Esophagus squamous epithelium (tissue), 5 donors: ENCODE measurements at regions not wholly inside any gene's neighbourhood (a gene's known extent, or its start where the extent isn't known, plus 50 kb on each side); places are given as distances from the start of the nearest gene placed in this dataset.

Experiments used
- DNase-seq: peaks from one replicate; lab custom pipeline; 2025; lab: John Stamatoyannopoulos, UW
- H3K27ac ChIP-seq, 4 donors: fragments of 200-600 bp; sonication (generic); one replicate each; pipeline ENCODE4 v1.5.1; 2016 to 2019; ENCODE audit warnings: mild to moderate bottlenecking in 1 of 4
- H3K27me3 ChIP-seq, 4 donors: fragments of 200-600 bp; sonication (generic); 1 replicate in 3 of 4; 2 replicates in 1 of 4; pipeline versions ENCODE4 v1.5.1 to v1.6.0; 2017 to 2021; ENCODE audit warnings: antibody characterized with exemption in 1 of 4
- H3K36me3 ChIP-seq, 3 donors: fragments of 200-600 bp; sonication (generic); one replicate each; pipeline ENCODE4 v1.5.1; 2016 to 2019
- H3K4me1 ChIP-seq, 3 donors: fragments of 200-600 bp; sonication (generic); one replicate each; pipeline ENCODE4 v1.5.1; 2017 to 2019
- H3K4me3 ChIP-seq, 4 donors: fragments of 200-600 bp; sonication (generic); 1 replicate in 3 of 4; 2 replicates in 1 of 4; pipeline ENCODE4 v1.5.1; 2016 to 2019; ENCODE audit warnings: mild to moderate bottlenecking in 2 of 4, moderate library complexity in 1 of 4
- H3K9me3 ChIP-seq, 3 donors: fragments of 200-600 bp; sonication (generic); one replicate each; pipeline ENCODE4 v1.5.1; 2016 to 2019
- POLR2A ChIP-seq, 4 donors: fragments of 450-650 bp; IDR thresholded peaks; one replicate each; pipeline ENCODE4 v1.6.1; 2017; ENCODE audit warnings: antibody characterized with exemption in 4 of 4, mild to moderate bottlenecking in 4 of 4, moderate library complexity in 3 of 4
- WGBS, 2 donors: methylation state at CpG; one replicate each; pipeline ENCODE4 v1.1.5; 2018; 5-methylcytosine and 5-hydroxymethylcytosine counted together
- intact Hi-C: fragments of 100-400 bp; cut with DNase I; formaldehyde crosslinking; loops from one replicate; pipeline ENCODE4 v1.15.0; 2022
- TF ChIP-seq, protein P1 (sequence below), 6 experiments: fragments of 450-650 bp in 4 of 6; fragments of 200-600 bp in 2 of 6; sonication (generic) in 2 of 6; IDR thresholded peaks; one replicate each; pipeline ENCODE4 v1.5.1; 2016 to 2019; ENCODE audit warnings: antibody characterized with exemption in 6 of 6, mild to moderate bottlenecking in 4 of 6, moderate library complexity in 4 of 6
- donor health status: DM: yes; HTN: yes; CAD: no.

DNA sequence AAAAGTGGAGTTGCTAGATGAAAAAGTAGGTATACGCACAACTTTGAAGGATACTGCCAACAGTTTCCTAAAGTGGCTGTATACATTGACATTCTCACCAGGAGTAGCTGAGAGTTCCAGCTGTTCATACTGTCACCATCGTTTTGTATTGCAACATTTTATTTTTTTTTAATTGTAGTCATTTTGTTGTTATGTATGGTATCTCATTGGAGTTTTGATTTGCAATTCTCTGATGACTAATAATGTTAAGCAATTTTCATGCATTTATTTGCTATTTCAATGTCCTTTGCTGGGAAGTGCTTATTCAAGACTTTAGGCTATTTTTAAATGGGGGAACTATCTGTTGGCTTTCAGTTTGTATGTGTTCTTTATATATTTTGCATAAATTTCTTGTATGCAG is 185.1 kb upstream of the TGFBR2 start:
- Histone ChIP-seq H3K9me3 (no peaks in the 10 kb centered on the region), H3K36me3 (no peaks in the 10 kb centered on the region), H3K27ac (no peak overlapping the region), H3K4me1 (peaks cover 0 to 5% (median 0%) of the 10 kb centered on the region in 3 donors), H3K27me3 (no peaks in the 10 kb centered on the region), H3K4me3 (no peak overlapping the region)
- no peak for DNase-seq
- TF ChIP-seq POLR2A (IDR thresholded peaks at IDR 0.05) = no peak
- TF ChIP-seq, protein P1, sequence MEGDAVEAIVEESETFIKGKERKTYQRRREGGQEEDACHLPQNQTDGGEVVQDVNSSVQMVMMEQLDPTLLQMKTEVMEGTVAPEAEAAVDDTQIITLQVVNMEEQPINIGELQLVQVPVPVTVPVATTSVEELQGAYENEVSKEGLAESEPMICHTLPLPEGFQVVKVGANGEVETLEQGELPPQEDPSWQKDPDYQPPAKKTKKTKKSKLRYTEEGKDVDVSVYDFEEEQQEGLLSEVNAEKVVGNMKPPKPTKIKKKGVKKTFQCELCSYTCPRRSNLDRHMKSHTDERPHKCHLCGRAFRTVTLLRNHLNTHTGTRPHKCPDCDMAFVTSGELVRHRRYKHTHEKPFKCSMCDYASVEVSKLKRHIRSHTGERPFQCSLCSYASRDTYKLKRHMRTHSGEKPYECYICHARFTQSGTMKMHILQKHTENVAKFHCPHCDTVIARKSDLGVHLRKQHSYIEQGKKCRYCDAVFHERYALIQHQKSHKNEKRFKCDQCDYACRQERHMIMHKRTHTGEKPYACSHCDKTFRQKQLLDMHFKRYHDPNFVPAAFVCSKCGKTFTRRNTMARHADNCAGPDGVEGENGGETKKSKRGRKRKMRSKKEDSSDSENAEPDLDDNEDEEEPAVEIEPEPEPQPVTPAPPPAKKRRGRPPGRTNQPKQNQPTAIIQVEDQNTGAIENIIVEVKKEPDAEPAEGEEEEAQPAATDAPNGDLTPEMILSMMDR (IDR thresholded peaks at IDR 0.05) = no peak
- intact Hi-C loops = no loop called here
- WGBS, 2 donors = 53 to 58% methylated on average over 2 of the region's 2 CpGs

GRCh38 chr3:30426293-30426993 is 180.0 kb upstream of the TGFBR2 start:
- Histone ChIP-seq H3K4me3 (no peak overlapping the region), H3K27me3 (no peaks in the 10 kb centered on the region), H3K9me3 (no peaks in the 10 kb centered on the region), H3K4me1 (peaks cover 0 to 7% (median 0%) of the 10 kb centered on the region in 3 donors), H3K36me3 (no peaks in the 10 kb centered on the region), H3K27ac (peak overlapping the region in 1 of 4 donors; percentile 21)
- DNase-seq = no peak
- no peak for TF ChIP-seq POLR2A (IDR thresholded peaks at IDR 0.05)
- intact Hi-C loops = no loop called here
- WGBS, 2 donors = 17 to 27% methylated on average over 2 to 3 of the region's 3 CpGs

- H3K4me3 ChIP-seq = no peak overlapping the region
- H3K27me3 ChIP-seq = no peaks in the 10 kb centered on the region
- DNase-seq = no peak
- H3K4me1 ChIP-seq = peaks cover 0 to 7% (median 0%) of the 10 kb centered on the region in 3 donors
- H3K36me3 ChIP-seq = no peaks in the 10 kb centered on the region
- H3K9me3 ChIP-seq = no peaks in the 10 kb centered on the region
- H3K27ac ChIP-seq = no peak overlapping the region
- intact Hi-C loops = no loop called here
- TF ChIP-seq POLR2A (IDR thresholded peaks at IDR 0.05) = no peak
- TF ChIP-seq, protein P1 (IDR thresholded peaks at IDR 0.05) = no peak
Observed at GRCh38 chr3:30428251-30428650, 178.2 kb upstream of the TGFBR2 start.

DNA sequence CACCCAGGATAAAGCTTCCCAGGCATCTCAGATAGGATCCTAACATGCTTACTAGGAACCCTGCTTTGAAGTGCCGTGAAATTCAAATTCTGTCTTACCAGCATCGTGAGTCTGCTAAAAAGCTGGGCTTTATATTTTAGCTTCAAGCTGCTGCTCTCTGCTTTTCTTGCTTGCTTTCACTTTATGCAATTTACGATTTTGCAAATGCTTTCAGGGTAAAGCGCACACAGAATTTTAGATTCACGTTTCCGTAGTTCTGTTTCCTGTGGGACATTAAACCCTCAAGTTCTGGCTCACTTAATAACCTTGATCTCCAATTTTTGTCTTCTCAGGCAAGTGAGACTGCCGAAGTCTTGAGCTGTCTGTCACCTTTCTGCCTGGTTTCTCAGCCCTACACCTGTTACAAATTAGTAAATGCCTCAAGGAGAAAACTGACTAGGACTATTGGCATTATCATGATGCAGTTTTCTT is 170.5 kb upstream of the TGFBR2 start:
- TF ChIP-seq POLR2A (IDR thresholded peaks at IDR 0.05) = no peak
- TF ChIP-seq, protein P1 (IDR thresholded peaks at IDR 0.05) = no peak
- WGBS, 2 donors = 64 to 73% methylated on average over 7 of the region's 7 CpGs
- intact Hi-C loops = no loop called here
- Histone ChIP-seq H3K27ac (no peak overlapping the region), H3K9me3 (no peaks in the 10 kb centered on the region), H3K36me3 (no peaks in the 10 kb centered on the region), H3K27me3 (no peaks in the 10 kb centered on the region), H3K4me1 (peaks cover 0 to 9% (median 4%) of the 10 kb centered on the region in 3 donors), H3K4me3 (peak overlapping the region in 1 of 4 donors; percentile 10)
- DNase-seq = no peak

- no peaks in the 10 kb centered on the region for H3K9me3 ChIP-seq
- WGBS, 2 donors = 58 to 64% methylated on average over 4 of the region's 4 CpGs
- H3K27ac ChIP-seq = peak overlapping the region in 3 of 4 donors; percentile 17 to 51 (median 34)
- H3K4me3 ChIP-seq = no peak overlapping the region
- TF ChIP-seq POLR2A (IDR thresholded peaks at IDR 0.05) = no peak
- TF ChIP-seq, protein P1 (IDR thresholded peaks at IDR 0.05) = no peak
- no peaks in the 10 kb centered on the region for H3K36me3 ChIP-seq
- H3K4me1 ChIP-seq = peaks cover 0 to 9% (median 4%) of the 10 kb centered on the region in 3 donors
- intact Hi-C loops = no loop called here
- no peak for DNase-seq
- no peaks in the 10 kb centered on the region for H3K27me3 ChIP-seq
Observed at GRCh38 chr3:30437171-30437601, 169.2 kb upstream of the TGFBR2 start.
